Skin of body (tissue), 1 donor: ENCODE measurements at regions not wholly inside any gene's neighbourhood (a gene's known extent, or its start where the extent isn't known, plus 50 kb on each side); places are given as distances from the start of the nearest gene placed in this dataset.
"Not testable (repeated sequence)": the region's sequence is repeated elsewhere in the genome, so short reads cannot be mapped to it uniquely, and the experiment has no call there.

Experiments
- DNase-seq: peaks from one replicate; lab custom pipeline; 2025; lab: John Stamatoyannopoulos, UW

- no peak for DNase-seq
Measured at GRCh38 chrX:1103360-1103759, 109.1 kb downstream of the CRLF2 start.

GRCh38 chrX:1102786-1103185, 109.7 kb downstream of the CRLF2 start:
- no peak for DNase-seq

- DNase-seq, result not testable (repeated sequence)
Measured at GRCh38 chrX:1102221-1102620, 110.2 kb downstream of the CRLF2 start.

- DNase-seq, result no peak
Measured at GRCh38 chrX:1099146-1099770, 113.2 kb downstream of the CRLF2 start.

- no peak for DNase-seq
Measured at GRCh38 chrX:1097328-1097727, 115.1 kb downstream of the CRLF2 start.

- DNase-seq, result no peak
Measured at GRCh38 chrX:1094566-1095333, 117.7 kb downstream of the CRLF2 start.

GRCh38 chrX:1093586-1094421, 118.6 kb downstream of the CRLF2 start:
- no peak for DNase-seq

- no peak for DNase-seq
Measured at GRCh38 chrX:1093121-1093520, 119.3 kb downstream of the CRLF2 start.

- no peak for DNase-seq
Measured at GRCh38 chrX:1086444-1087409, 125.7 kb downstream of the CRLF2 start.

- not testable (repeated sequence) for DNase-seq
Measured at GRCh38 chrX:1085871-1086270, 126.6 kb downstream of the CRLF2 start.

GRCh38 chrX:1084689-1085088, 127.8 kb downstream of the CRLF2 start:
- no peak for DNase-seq

GRCh38 chrX:1076871-1077651, 135.4 kb downstream of the CRLF2 start:
- DNase-seq, result no peak

GRCh38 chrX:1075741-1076140, 136.7 kb downstream of the CRLF2 start:
- DNase-seq, result no peak

GRCh38 chrX:1075156-1075555, 137.3 kb downstream of the CRLF2 start:
- DNase-seq, result no peak

GRCh38 chrX:1074755-1075154, 137.7 kb downstream of the CRLF2 start:
- no peak for DNase-seq

GRCh38 chrX:1074172-1074571, 138.3 kb downstream of the CRLF2 start:
- DNase-seq, result no peak

- DNase-seq, result no peak
Measured at GRCh38 chrX:1072637-1073377, 139.6 kb downstream of the CRLF2 start.

- DNase-seq, result no peak
Measured at GRCh38 chrX:1071351-1071750, 141.1 kb downstream of the CRLF2 start.

GRCh38 chrX:1062351-1062750, 150.1 kb downstream of the CRLF2 start:
- no peak for DNase-seq

- no peak for DNase-seq
Measured at GRCh38 chrX:1060562-1060960, 151.9 kb downstream of the CRLF2 start.
